ENCODE measurements at regions not wholly inside any gene's neighbourhood (a gene's known extent, or its start where the extent isn't known, plus 50 kb on each side); places are given as distances from the start of the nearest gene placed in this dataset.
A peak's percentile ranks its signal among the peaks of the same experiment; 100 is the strongest.

GRCh38 chr7:138387755-138388475 is 72.1 kb upstream of the TRIM24 start:
- Histone ChIP-seq H3K56ac (ENCODE audit: extremely low read depth, insufficient read depth, low read length) (no peak overlapping the region), H3K27ac (ENCODE audit: insufficient read depth, low read length) (no peak overlapping the region), H3K4me2 (ENCODE audit: low read depth, low read length) (no peak overlapping the region), H3K4me3 (ENCODE audit: insufficient read depth, low read depth, low read length) (no peak overlapping the region), H2BK5ac (ENCODE audit: low read depth, low read length, poor library complexity, severe bottlenecking) (no peak overlapping the region), H3K27me3 (ENCODE audit: control insufficient read depth, insufficient read depth, low read length) (no peaks in the 10 kb centered on the region), H2AK9ac (replicated peaks; ENCODE audit: low read depth, low read length, poor library complexity) (no peak overlapping the region), H3K36me3 (ENCODE audit: control insufficient read depth, insufficient read depth, low read length) (no peaks in the 10 kb centered on the region), H4K91ac (ENCODE audit: insufficient read depth, low read depth, low read length) (no peak overlapping the region), H3K79me1 (ENCODE audit: low read depth in 1 of 2, low read length in 2 of 2) (no peaks in the 10 kb centered on the region), H3K23ac (ENCODE audit: low read depth, low read length) (no peak overlapping the region), H4K8ac (ENCODE audit: low read depth in 2 of 2, low read length in 2 of 2) (no peak overlapping the region), H2BK15ac (ENCODE audit: low read depth, low read length) (no peak overlapping the region), H2BK120ac (ENCODE audit: low read depth, low read length) (no peak overlapping the region), H4K5ac (ENCODE audit: low read depth, low read length) (no peak overlapping the region), H4K20me1 (ENCODE audit: insufficient read depth, low read length) (no peaks in the 10 kb centered on the region), H3K14ac (replicated peaks; ENCODE audit: low read depth, low read length) (no peak overlapping the region), H3K4me1 (ENCODE audit: control insufficient read depth, insufficient read depth, low read length) (no peaks in the 10 kb centered on the region), H3K4ac (ENCODE audit: low read depth, low read length) (no peak overlapping the region), H3K9ac (ENCODE audit: low read depth, low read length) (no peak overlapping the region), H2AK5ac (ENCODE audit: low read depth, low read length) (no peak overlapping the region), H3K18ac (ENCODE audit: low read depth, low read length) (no peak overlapping the region), H2AFZ (replicated peaks; ENCODE audit: low read length, poor library complexity) (no peak overlapping the region), H2BK20ac (ENCODE audit: low read depth, low read length) (no peak overlapping the region), H3K9me3 (ENCODE audit: control insufficient read depth, insufficient read depth, low read length) (peaks cover 5% of the 10 kb centered on the region; the same call in 1 of the 2 replicates), H3K9me1 (ENCODE audit: insufficient read depth, low read length) (no peaks in the 10 kb centered on the region)
- DNase-seq = no peak
- ChIA-PET POLR2A (ENCODE audit: unreplicated experiment) (no interaction called here), CTCF (no interaction called here)
- ATAC-seq (ENCODE audit: low read depth) = no peak
- dilution Hi-C loops (cut with HindIII; ENCODE audit: low sequenced_read_pairs, unreplicated experiment) (no loop called here), intact Hi-C loops (cut with micrococcal nuclease) (no loop called here), in situ Hi-C loops (cut with MboI; ENCODE audit: low sequenced_read_pairs) (no loop called here)
- no peak for TF ChIP-seq RFX5 (IDR thresholded peaks at IDR 0.05; ENCODE audit: low read depth, low read length)
- TF ChIP-seq RCOR1 (IDR thresholded peaks at IDR 0.05; ENCODE audit: insufficient replicate concordance, low read length) = no peak
- TF ChIP-seq MAFK (IDR thresholded peaks at IDR 0.05; ENCODE audit: low read depth, low read length) = peak; percentile 38
- BruUV-seq (replicated peaks) = no TSS peak
- no CpG with 5 or more reads among the region's 6 CpGs for WGBS, 2 experiments (ENCODE audit: extremely low coverage in 2 of 2, insufficient read length in 1 of 2)

All from IMR-90 (cell line).